ENCODE measurements at regions not wholly inside any gene's neighbourhood (a gene's known extent, or its start where the extent isn't known, plus 50 kb on each side); places are given as distances from the start of the nearest gene placed in this dataset.
"Not testable (repeated sequence)": the region's sequence is repeated elsewhere in the genome, so short reads cannot be mapped to it uniquely, and the experiment has no call there.

DNA sequence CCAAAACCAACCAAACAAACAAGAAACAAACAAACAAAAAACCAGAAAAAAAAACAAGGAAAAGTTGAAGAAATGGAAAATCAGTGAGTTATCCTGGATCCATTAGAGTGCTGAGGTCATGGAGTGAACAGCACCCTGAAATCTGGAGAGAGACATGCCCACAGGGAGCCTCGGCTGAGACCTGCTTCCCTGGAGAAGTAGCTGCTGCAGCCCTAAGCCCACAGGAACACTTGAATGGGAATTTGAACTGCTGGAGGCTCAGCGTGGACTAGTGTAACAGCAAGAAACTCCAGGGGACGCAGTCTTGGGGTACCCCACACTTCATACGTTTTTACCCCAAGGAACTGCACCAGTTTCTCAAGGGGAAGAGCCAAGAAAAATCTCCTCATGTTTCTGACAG lies 144.1 kb upstream of the UBE3A start:
- WGBS, 4 donors: 61 to 88% (median 71%) methylated on average over 4 of the region's 4 CpGs
- intact Hi-C loops (cut with DNase I): no loop called here
- DNase-seq: no peak
- no peak overlapping the region for H3K4me3 ChIP-seq
- H3K36me3 ChIP-seq (replicated peaks in 1 of 2): no peaks in the 10 kb centered on the region
- no peak overlapping the region for H3K27ac ChIP-seq
- peaks cover 0 to 8% (median 0%) of the 10 kb centered on the region in 3 donors for H3K9me3 ChIP-seq (replicated peaks in 1 of 3)
- H3K4me1 ChIP-seq (replicated peaks in 1 of 2): no peaks in the 10 kb centered on the region
- TF ChIP-seq, protein P1, sequence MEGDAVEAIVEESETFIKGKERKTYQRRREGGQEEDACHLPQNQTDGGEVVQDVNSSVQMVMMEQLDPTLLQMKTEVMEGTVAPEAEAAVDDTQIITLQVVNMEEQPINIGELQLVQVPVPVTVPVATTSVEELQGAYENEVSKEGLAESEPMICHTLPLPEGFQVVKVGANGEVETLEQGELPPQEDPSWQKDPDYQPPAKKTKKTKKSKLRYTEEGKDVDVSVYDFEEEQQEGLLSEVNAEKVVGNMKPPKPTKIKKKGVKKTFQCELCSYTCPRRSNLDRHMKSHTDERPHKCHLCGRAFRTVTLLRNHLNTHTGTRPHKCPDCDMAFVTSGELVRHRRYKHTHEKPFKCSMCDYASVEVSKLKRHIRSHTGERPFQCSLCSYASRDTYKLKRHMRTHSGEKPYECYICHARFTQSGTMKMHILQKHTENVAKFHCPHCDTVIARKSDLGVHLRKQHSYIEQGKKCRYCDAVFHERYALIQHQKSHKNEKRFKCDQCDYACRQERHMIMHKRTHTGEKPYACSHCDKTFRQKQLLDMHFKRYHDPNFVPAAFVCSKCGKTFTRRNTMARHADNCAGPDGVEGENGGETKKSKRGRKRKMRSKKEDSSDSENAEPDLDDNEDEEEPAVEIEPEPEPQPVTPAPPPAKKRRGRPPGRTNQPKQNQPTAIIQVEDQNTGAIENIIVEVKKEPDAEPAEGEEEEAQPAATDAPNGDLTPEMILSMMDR (IDR thresholded peaks at IDR 0.05): no peak
- no peak for TF ChIP-seq POLR2A (IDR thresholded peaks at IDR 0.05)
- no peaks in the 10 kb centered on the region for H3K27me3 ChIP-seq

DNA sequence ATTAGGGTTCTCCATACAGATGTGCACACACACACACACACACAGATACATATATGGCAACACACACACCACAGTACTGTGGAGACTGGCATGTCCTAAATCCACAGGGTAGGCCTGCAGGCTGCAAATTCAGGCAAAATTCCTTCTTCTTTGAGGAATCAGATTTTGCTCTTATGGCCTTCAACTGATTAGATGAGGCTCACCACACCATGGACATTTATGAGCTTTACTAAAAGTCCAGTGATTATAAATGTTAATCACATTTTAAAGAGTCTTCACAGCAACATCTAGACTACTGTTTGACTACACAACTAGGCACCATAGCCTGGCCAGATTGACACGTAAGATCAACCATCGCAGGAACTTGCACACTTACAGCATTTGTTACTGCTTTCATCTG lies 140.3 kb upstream of the UBE3A start:
- Histone ChIP-seq H3K4me3 (no peak overlapping the region), H3K27ac (no peak overlapping the region), H3K36me3 (replicated peaks in 1 of 2) (no peaks in the 10 kb centered on the region), H3K4me1 (replicated peaks in 1 of 2) (no peaks in the 10 kb centered on the region), H3K27me3 (no peaks in the 10 kb centered on the region), H3K9me3 (replicated peaks in 1 of 3) (no peaks in the 10 kb centered on the region)
- no peak for DNase-seq
- TF ChIP-seq, protein P1 (IDR thresholded peaks at IDR 0.05): no peak
- no peak for TF ChIP-seq POLR2A (IDR thresholded peaks at IDR 0.05)
- intact Hi-C loops (cut with DNase I): no loop called here
- 94 to 97% (median 97%) methylated on average over 2 of the region's 2 CpGs for WGBS, 4 donors

DNA sequence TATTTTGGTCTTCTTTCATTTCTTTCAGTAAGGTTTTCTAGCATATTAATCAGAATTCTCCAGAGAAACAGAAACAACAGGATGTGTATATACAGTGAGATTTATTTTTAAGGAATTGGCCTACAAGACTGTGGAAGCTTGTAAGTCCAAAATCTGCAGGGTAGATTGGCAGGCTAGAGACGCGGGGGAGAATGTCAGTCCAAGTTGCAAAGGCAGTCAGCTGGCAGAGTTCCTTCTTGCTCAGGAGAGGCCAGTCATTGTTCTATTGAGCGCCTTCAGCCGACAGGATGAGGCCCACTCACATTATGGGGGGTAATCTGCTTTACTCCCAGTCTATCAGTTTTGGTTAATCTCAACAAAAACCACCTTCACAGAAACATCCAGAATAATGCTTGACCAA lies 133.4 kb upstream of the UBE3A start:
- H3K4me3 ChIP-seq: no peak overlapping the region

DNA sequence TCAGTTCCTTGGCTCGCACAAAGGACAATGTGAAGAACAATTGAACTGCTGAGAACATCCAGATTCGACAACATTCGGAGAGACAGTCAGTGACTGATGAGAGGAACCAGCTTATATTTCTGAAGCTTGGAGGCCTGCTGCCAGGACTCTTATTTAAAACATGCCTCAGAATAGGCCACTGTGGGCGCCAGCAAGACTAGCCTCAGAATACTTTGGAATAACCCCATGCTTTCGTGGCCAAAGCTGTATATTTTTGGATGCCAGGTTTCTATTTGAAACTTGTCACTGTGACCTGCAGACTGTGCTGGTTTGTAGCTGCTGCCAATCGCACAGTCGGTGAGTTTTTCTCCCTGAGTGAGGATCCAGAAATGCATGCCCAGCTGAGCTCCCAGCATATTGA lies 129.9 kb upstream of the UBE3A start:
- no peaks in the 10 kb centered on the region for H3K9me3 ChIP-seq (replicated peaks in 1 of 3)
- no peak overlapping the region for H3K4me3 ChIP-seq
- intact Hi-C loops (cut with DNase I): no loop called here
- TF ChIP-seq, protein P1 (IDR thresholded peaks at IDR 0.05): no peak
- no peak for TF ChIP-seq POLR2A (IDR thresholded peaks at IDR 0.05)
- no peak overlapping the region for H3K27ac ChIP-seq
- H3K27me3 ChIP-seq: no peaks in the 10 kb centered on the region
- H3K36me3 ChIP-seq (replicated peaks in 1 of 2): no peaks in the 10 kb centered on the region
- no peak for DNase-seq
- no peaks in the 10 kb centered on the region for H3K4me1 ChIP-seq (replicated peaks in 1 of 2)
- 64 to 84% (median 75%) methylated on average over 5 to 7 of the region's 7 CpGs for WGBS, 4 donors

More for the DNA sequence above, 133.4 kb upstream of the UBE3A start:
- Histone ChIP-seq H3K9me3 (replicated peaks in 1 of 3) (no peaks in the 10 kb centered on the region), H3K27ac (no peak overlapping the region), H3K27me3 (no peaks in the 10 kb centered on the region), H3K36me3 (replicated peaks in 1 of 2) (no peaks in the 10 kb centered on the region), H3K4me1 (replicated peaks in 1 of 2) (no peaks in the 10 kb centered on the region)
- intact Hi-C loops (cut with DNase I): no loop called here
- TF ChIP-seq, protein P1 (IDR thresholded peaks at IDR 0.05): no peak
- no peak for TF ChIP-seq POLR2A (IDR thresholded peaks at IDR 0.05)
- DNase-seq: no peak
- 56 to 80% (median 65%) methylated on average over 2 to 4 of the region's 4 CpGs for WGBS, 4 donors

DNA sequence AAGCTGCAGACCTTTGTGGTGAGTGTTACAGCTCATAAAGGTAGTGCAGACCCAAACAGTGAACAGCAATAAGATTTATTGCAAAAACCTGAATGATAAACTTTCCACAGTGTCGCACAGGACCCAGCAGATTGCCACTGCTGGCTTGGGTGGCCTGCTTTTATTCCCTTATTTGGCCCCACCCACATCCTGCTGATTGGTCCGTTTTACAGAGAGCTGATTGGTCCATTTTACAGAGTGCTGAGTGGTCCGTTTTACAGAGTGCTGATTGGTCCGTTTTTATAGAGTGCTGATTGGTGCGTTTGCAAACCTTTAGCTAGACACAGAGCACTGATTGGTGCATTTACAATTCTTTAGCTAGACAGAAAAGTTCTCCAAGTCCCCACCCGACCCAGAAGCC lies 127.7 kb upstream of the UBE3A start:
- intact Hi-C loops (cut with DNase I); H3K4me3 ChIP-seq; H3K27me3 ChIP-seq; H3K4me1 ChIP-seq (replicated peaks in 1 of 2); H3K36me3 ChIP-seq (replicated peaks in 1 of 2); H3K9me3 ChIP-seq (replicated peaks in 1 of 3); DNase-seq; H3K27ac ChIP-seq: not testable (repeated sequence)
- WGBS, 4 donors: 68 to 75% (median 73%) methylated on average over 6 of the region's 6 CpGs
